Progenitor cell of endocrine pancreas (in vitro differentiated cells): ENCODE measurements at regions not wholly inside any gene's neighbourhood (a gene's known extent, or its start where the extent isn't known, plus 50 kb on each side); places are given as distances from the start of the nearest gene placed in this dataset.

ENCODE experiments used
- DNase-seq: peaks from one replicate; pipeline ENCODE4 v3.0.0; 2021; ENCODE audit warnings: low spot score; ENCODE audit not compliant: unreplicated experiment
- H3K27ac Mint-ChIP-seq: 2 replicates; pipeline ENCODE4 v1.8.0; 2021; ENCODE audit warnings: mild to moderate bottlenecking, moderate library complexity, mixed read lengths
- H3K27me3 Mint-ChIP-seq: 2 replicates; pipeline ENCODE4 v1.8.0; 2021; ENCODE audit warnings: mixed read lengths
- H3K36me3 Mint-ChIP-seq: 2 replicates; pipeline ENCODE4 v1.8.0; 2022; ENCODE audit warnings: mixed read lengths; ENCODE audit not compliant: insufficient read depth
- H3K4me1 Mint-ChIP-seq: 2 replicates; pipeline ENCODE4 v1.8.0; 2021; ENCODE audit warnings: low read depth, mixed read lengths
- H3K4me3 Mint-ChIP-seq: 2 replicates; pipeline ENCODE4 v1.8.0; 2021; ENCODE audit warnings: low read depth, mild to moderate bottlenecking, moderate library complexity, mixed read lengths
- H3K9me3 Mint-ChIP-seq: 2 replicates; pipeline ENCODE4 v1.8.0; 2021; ENCODE audit warnings: low read depth, mixed read lengths
- CTCF ChIP-seq: fragments of 200-600 bp; sonication (generic); IDR thresholded peaks from one replicate; pipeline ENCODE4 v1.5.0; 2021; ENCODE audit warnings: antibody characterized with exemption, mild to moderate bottlenecking; ENCODE audit not compliant: unreplicated experiment

GRCh38 chr5:5065472-5065871, 74.7 kb upstream of the ADAMTS16 start:
- Mint-ChIP-seq H3K27ac (no peak overlapping the region), H3K27me3 (no peaks in the 10 kb centered on the region), H3K9me3 (no peaks in the 10 kb centered on the region), H3K36me3 (no peaks in the 10 kb centered on the region), H3K4me3 (no peak overlapping the region), H3K4me1 (no peaks in the 10 kb centered on the region)
- TF ChIP-seq CTCF, result no peak
- no peak for DNase-seq

- H3K36me3 Mint-ChIP-seq, result no peaks in the 10 kb centered on the region
- TF ChIP-seq CTCF, result no peak
- no peak overlapping the region for H3K27ac Mint-ChIP-seq
- no peak overlapping the region for H3K4me3 Mint-ChIP-seq
- H3K9me3 Mint-ChIP-seq, result no peaks in the 10 kb centered on the region
- no peaks in the 10 kb centered on the region for H3K4me1 Mint-ChIP-seq
- no peaks in the 10 kb centered on the region for H3K27me3 Mint-ChIP-seq
- DNase-seq, result no peak
These were observed 73.6 kb upstream of the ADAMTS16 start for GRCh38 chr5:5066276-5067186.

- DNase-seq, result no peak
- no peak overlapping the region for H3K27ac Mint-ChIP-seq
- no peaks in the 10 kb centered on the region for H3K9me3 Mint-ChIP-seq
- no peak for TF ChIP-seq CTCF
- H3K27me3 Mint-ChIP-seq, result no peaks in the 10 kb centered on the region
- no peaks in the 10 kb centered on the region for H3K4me1 Mint-ChIP-seq
- H3K36me3 Mint-ChIP-seq, result no peaks in the 10 kb centered on the region
- H3K4me3 Mint-ChIP-seq, result no peak overlapping the region
These were observed 70.3 kb upstream of the ADAMTS16 start for GRCh38 chr5:5069851-5070250.

GRCh38 chr5:5071554-5071953, 68.6 kb upstream of the ADAMTS16 start:
- Mint-ChIP-seq H3K27me3 (no peaks in the 10 kb centered on the region), H3K9me3 (no peaks in the 10 kb centered on the region), H3K4me3 (no peak overlapping the region), H3K36me3 (no peaks in the 10 kb centered on the region), H3K27ac (no peak overlapping the region), H3K4me1 (no peaks in the 10 kb centered on the region)
- no peak for TF ChIP-seq CTCF
- DNase-seq, result no peak

- TF ChIP-seq CTCF, result no peak
- Mint-ChIP-seq H3K4me3 (no peak overlapping the region), H3K27me3 (peaks cover 4% of the 10 kb centered on the region), H3K27ac (no peak overlapping the region), H3K9me3 (no peaks in the 10 kb centered on the region), H3K4me1 (no peaks in the 10 kb centered on the region), H3K36me3 (no peaks in the 10 kb centered on the region)
- DNase-seq, result no peak
These were observed 62.9 kb upstream of the ADAMTS16 start for GRCh38 chr5:5077236-5077635.
